WTC11 (cell line): ENCODE measurements at regions not wholly inside any gene's neighbourhood (a gene's known extent, or its start where the extent isn't known, plus 50 kb on each side); places are given as distances from the start of the nearest gene placed in this dataset.

Experiments
- ATAC-seq: fragments of 200-7000 bp; cut with Tn5 transposase; 2 replicates; pipeline ENCODE4 v1.10.0; 2021; ENCODE audit warnings: mild to moderate bottlenecking, moderate library complexity
- CTCF ChIA-PET: fragments of 300-600 bp; sonication (Branson Sonifier 250); formaldehyde crosslinking; loops from one replicate; lab custom pipeline; 2021; ENCODE audit warnings: antibody characterized with exemption; lab: Charles Lee
- POLR2A ChIA-PET: fragments of 350-600 bp; sonication (Branson Sonifier 250); formaldehyde crosslinking; loops from one replicate; lab custom pipeline; 2021; ENCODE audit warnings: antibody characterized with exemption; lab: Charles Lee
- DNase-seq: peaks from one replicate; pipeline ENCODE4 v3.0.0; 2021; ENCODE audit warnings: low spot score
- H3K27ac Mint-ChIP-seq: 2 replicates; pipeline ENCODE4 v1.8.0; 2021; ENCODE audit warnings: mixed read lengths
- H3K27me3 Mint-ChIP-seq: 2 replicates; pipeline ENCODE4 v1.8.0; 2021; ENCODE audit warnings: low read depth, mild to moderate bottlenecking, moderate library complexity, mixed read lengths
- H3K36me3 Mint-ChIP-seq: 2 replicates; pipeline ENCODE4 v1.8.0; 2021; ENCODE audit warnings: mixed read lengths
- H3K4me1 Mint-ChIP-seq: 2 replicates; pipeline ENCODE4 v1.8.0; 2022; ENCODE audit warnings: mixed read lengths
- H3K4me3 Mint-ChIP-seq: 2 replicates; pipeline ENCODE4 v1.8.0; 2021; ENCODE audit warnings: mild to moderate bottlenecking, moderate library complexity, mixed read lengths
- H3K9me3 Mint-ChIP-seq: 2 replicates; pipeline ENCODE4 v1.8.0; 2021; ENCODE audit warnings: mixed read lengths
- CBFB ChIP-seq: sonication (generic); formaldehyde crosslinking; IDR thresholded peaks from 2 replicates; pipeline ENCODE4 v1.8.1; 2022; ENCODE audit warnings: mild to moderate bottlenecking, low read depth, missing genetic modification reagents
- E2F1 ChIP-seq: sonication (generic); formaldehyde crosslinking; IDR thresholded peaks from 2 replicates; pipeline ENCODE4 v1.8.0; 2022; ENCODE audit warnings: mild to moderate bottlenecking, missing genetic modification reagents
- GABPB1 ChIP-seq: sonication (generic); formaldehyde crosslinking; IDR thresholded peaks from 2 replicates; pipeline ENCODE4 v1.8.1; 2023; ENCODE audit warnings: mild to moderate bottlenecking, missing genetic modification reagents
- GRHL2 ChIP-seq: fragments of 250-450 bp; sonication (Bioruptor Pico); IDR thresholded peaks from 2 replicates; pipeline ENCODE4 v1.8.0; 2022; ENCODE audit warnings: mild to moderate bottlenecking, moderate library complexity; ENCODE audit not compliant: insufficient replicate concordance, severe bottlenecking
- RORB ChIP-seq: fragments of 250-450 bp; sonication (Bioruptor Pico); IDR thresholded peaks from 2 replicates; pipeline ENCODE4 v1.9.0; 2021; ENCODE audit warnings: mild to moderate bottlenecking
- SMAD4 ChIP-seq: sonication (generic); formaldehyde crosslinking; IDR thresholded peaks from 2 replicates; pipeline ENCODE4 v1.8.0; 2022; ENCODE audit warnings: mild to moderate bottlenecking, missing genetic modification reagents
- ZNF121 ChIP-seq: sonication (generic); formaldehyde crosslinking; IDR thresholded peaks from 2 replicates; pipeline ENCODE4 v1.8.0; 2023; ENCODE audit warnings: missing genetic modification reagents
- ZNF317 ChIP-seq: sonication (generic); formaldehyde crosslinking; IDR thresholded peaks from 2 replicates; pipeline ENCODE4 v1.8.1; 2023; ENCODE audit warnings: low read depth, mild to moderate bottlenecking, moderate library complexity, missing genetic modification reagents, borderline replicate concordance
- ZNF532 ChIP-seq: fragments of 250-450 bp; sonication (Bioruptor Pico); IDR thresholded peaks from 2 replicates; pipeline ENCODE4 v1.9.0; 2021; ENCODE audit warnings: mild to moderate bottlenecking, borderline replicate concordance
- ZSCAN18 ChIP-seq: fragments of 250-450 bp; sonication (Bioruptor Pico); IDR thresholded peaks from 2 replicates; pipeline ENCODE4 v2.1.2; 2022; ENCODE audit warnings: mild to moderate bottlenecking, moderate library complexity
- TF ChIP-seq, protein P1 (sequence below): sonication (generic); formaldehyde crosslinking; IDR thresholded peaks from 2 replicates; pipeline ENCODE4 v1.8.1; 2022; ENCODE audit warnings: missing genetic modification reagents, borderline replicate concordance

GRCh38 chr1:79955966-79956365 is 949.4 kb upstream of the ADGRL4 start (continued):
- TF ChIP-seq ZNF532 (CRISPR knock-in tag) (no peak), CBFB (CRISPR knock-in tag) (no peak)

DNA sequence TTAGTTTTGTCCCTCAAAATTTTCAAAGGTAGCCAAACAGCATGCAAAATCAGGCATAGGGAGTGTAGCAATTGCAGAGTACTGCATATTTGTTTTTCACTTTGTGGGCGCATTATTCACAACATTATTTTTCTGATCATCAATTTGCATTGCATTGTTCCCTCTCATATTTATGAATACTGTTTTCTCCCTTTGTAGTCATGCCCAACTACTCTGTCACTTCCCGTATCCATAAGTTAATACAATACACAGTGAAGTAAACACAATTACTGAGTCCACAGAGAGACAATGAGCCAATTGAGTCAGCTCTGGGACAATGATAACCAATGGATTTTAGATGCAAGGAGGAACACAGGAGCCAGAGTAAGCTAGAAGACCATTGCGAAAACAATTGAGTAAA is 944.0 kb upstream of the ADGRL4 start:
- no peak for TF ChIP-seq ZNF532 (CRISPR knock-in tag)
- TF ChIP-seq ZSCAN18 (CRISPR knock-in tag), result no peak
- TF ChIP-seq, protein P1, sequence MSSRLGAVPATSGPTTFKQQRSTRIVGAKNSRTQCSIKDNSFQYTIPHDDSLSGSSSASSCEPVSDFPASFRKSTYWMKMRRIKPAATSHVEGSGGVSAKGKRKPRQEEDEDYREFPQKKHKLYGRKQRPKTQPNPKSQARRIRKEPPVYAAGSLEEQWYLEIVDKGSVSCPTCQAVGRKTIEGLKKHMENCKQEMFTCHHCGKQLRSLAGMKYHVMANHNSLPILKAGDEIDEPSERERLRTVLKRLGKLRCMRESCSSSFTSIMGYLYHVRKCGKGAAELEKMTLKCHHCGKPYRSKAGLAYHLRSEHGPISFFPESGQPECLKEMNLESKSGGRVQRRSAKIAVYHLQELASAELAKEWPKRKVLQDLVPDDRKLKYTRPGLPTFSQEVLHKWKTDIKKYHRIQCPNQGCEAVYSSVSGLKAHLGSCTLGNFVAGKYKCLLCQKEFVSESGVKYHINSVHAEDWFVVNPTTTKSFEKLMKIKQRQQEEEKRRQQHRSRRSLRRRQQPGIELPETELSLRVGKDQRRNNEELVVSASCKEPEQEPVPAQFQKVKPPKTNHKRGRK (CRISPR knock-in tag), result no peak
- TF ChIP-seq RORB, result no peak
- no peak for TF ChIP-seq GRHL2 (CRISPR knock-in tag)
- TF ChIP-seq SMAD4 (CRISPR knock-in tag), result no peak
- TF ChIP-seq E2F1 (CRISPR knock-in tag), result no peak
- no peak for TF ChIP-seq GABPB1 (CRISPR knock-in tag)
- no peak for TF ChIP-seq ZNF121 (CRISPR knock-in tag)
- no peak for TF ChIP-seq ZNF317 (CRISPR knock-in tag)
- Mint-ChIP-seq H3K27ac (no peak overlapping the region), H3K4me3 (no peak overlapping the region), H3K27me3 (no peaks in the 10 kb centered on the region), H3K4me1 (no peaks in the 10 kb centered on the region), H3K9me3 (peaks cover 31% of the 10 kb centered on the region), H3K36me3 (peaks cover 23% of the 10 kb centered on the region)
- POLR2A ChIA-PET, result no interaction called here
- no peak for DNase-seq
- no peak for ATAC-seq
- CTCF ChIA-PET, result no interaction called here
